ENCODE measurements at regions not wholly inside any gene's neighbourhood (a gene's known extent, or its start where the extent isn't known, plus 50 kb on each side); places are given as distances from the start of the nearest gene placed in this dataset.

- TF ChIP-seq POLR2A (IDR thresholded peaks at IDR 0.05) = no peak
- no peak for TF ChIP-seq CTCF (IDR thresholded peaks at IDR 0.05)
Measured at GRCh38 chr7:25722856-25723255, 429.1 kb upstream of the NFE2L3 start.
